Stimulated activated CD4-positive, alpha-beta T cell treated with anti-CD3 and anti-CD28 coated beads, Interleukin-15, amount 100 ng/mL, for 24 hours (primary cell): ENCODE measurements at regions not wholly inside any gene's neighbourhood (a gene's known extent, or its start where the extent isn't known, plus 50 kb on each side); places are given as distances from the start of the nearest gene placed in this dataset.
"Not testable (repeated sequence)": the region's sequence is repeated elsewhere in the genome, so short reads cannot be mapped to it uniquely, and the experiment has no call there.

Source experiments
- DNase-seq: peaks from one replicate; pipeline ENCODE4 v3.0.0-alpha.2; 2020

GRCh38 chr2:90079374-90079773 is 1387.9 kb downstream of the RPIA start:
- no peak for DNase-seq

DNA sequence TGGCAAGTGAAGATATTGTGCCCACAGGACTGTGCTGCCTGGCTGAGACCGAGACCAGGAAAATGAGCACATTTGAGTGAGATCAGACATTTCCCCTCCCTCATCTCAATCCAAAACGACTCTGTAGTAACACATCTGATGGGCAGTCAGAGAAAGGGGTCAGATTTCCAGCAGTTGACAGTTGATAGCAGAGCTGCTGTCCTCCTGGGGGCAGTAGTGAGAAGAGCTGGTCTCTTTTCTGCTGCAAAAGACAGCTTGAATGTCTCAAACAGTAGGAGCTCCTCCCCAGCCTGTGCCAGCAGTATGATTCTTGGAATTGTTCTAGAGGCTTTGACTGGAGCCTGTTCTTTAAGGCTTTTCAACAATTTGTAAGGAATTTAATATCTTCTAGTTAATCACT is 1396.3 kb downstream of the RPIA start:
- DNase-seq, result not testable (repeated sequence)

DNA sequence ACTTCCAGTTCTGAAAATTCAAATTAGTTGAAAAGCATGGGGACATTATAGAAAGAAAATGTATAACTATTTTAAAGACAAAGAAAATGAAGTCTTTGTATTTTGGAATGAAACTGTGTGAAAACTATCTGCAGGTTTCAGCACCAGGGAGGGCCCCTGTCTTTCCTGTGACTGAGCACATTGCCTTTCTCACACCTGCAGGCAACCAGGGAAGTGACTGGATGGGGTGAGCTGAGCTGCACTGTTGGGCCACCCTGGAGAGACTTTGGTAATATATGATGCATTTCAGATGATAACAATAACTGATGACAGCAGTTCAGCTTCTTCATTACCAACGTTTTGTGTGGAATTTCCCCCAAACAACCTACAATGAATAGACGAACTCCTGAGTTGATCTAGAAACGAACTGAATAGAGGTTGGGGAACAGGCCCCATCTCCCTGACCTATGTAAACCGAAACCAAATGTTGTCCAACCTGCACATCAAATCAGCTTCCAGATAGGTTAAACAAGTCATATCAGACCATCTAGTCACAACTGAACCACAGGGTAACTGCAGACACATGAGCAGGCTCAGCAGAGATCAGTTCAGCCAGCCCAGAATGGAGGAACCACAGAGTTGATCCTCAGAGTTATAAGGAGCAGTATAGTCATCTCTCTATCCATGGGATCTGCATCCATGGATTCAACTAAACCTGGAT is 1402.2 kb downstream of the RPIA start:
- DNase-seq, result not testable (repeated sequence)

- not testable (repeated sequence) for DNase-seq
Measured at GRCh38 chr2:90097617-90098016, 1406.1 kb downstream of the RPIA start.

DNA sequence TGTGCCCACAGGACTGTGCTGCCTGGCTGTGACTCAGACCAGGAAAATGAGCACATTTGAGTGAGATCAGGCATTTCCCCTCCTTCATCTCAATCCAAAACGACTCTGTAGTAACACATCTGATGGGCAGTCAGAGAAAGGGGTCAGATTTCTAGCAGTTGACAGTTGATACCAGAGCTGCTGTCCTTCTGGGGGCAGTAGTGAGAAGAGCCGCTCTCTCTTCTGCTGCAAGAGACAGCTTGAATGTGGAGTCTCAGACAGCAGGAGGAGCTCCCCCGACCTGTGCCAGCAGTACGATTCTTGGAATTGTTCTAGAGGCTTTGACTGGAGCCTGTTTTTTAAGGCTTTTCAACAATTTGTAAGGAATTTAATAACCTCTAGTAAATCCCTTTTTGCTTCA is 1413.7 kb downstream of the RPIA start:
- not testable (repeated sequence) for DNase-seq

GRCh38 chr2:90123409-90123808 is 1431.9 kb downstream of the RPIA start:
- DNase-seq, result not testable (repeated sequence)

DNA sequence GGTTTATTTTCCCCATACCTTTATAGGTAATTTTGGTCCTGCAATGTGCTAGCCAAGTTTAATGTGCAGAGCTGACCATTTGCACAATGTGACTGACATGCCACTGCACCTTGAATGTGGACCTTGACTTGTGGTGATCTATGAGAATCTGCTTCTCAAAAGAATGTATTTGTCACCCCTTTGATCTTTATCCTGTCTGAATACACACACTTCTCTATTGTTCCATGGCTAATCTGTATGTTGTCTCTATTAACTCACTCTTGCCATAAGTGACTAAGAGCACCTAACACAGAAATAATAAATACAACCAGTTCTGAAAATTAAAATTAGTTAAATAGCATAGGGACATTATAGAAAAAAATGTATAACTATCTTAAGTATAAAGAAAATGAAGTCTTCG is 1447.6 kb downstream of the RPIA start:
- not testable (repeated sequence) for DNase-seq

- not testable (repeated sequence) for DNase-seq
Measured at GRCh38 chr2:90141558-90141957, 1450.1 kb downstream of the RPIA start.

DNA sequence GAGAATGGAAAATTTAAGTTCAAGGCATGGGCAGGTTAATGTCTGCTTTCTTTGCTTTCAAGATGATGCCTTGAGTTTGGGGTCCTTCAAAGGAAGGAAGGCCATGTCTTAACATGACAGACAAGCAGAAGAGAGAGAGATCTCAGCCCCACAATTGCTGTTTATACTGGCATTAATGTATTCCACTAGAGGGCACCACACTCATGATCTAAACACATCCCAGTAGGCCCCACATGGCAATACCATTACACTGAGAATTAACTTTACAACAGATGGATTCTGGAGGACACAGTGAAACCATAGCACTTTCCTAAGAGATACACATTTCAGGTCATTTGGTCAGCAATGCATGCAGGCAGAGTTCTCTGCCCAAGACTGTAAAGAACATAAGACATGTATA is 1460.3 kb downstream of the RPIA start:
- not testable (repeated sequence) for DNase-seq

DNA sequence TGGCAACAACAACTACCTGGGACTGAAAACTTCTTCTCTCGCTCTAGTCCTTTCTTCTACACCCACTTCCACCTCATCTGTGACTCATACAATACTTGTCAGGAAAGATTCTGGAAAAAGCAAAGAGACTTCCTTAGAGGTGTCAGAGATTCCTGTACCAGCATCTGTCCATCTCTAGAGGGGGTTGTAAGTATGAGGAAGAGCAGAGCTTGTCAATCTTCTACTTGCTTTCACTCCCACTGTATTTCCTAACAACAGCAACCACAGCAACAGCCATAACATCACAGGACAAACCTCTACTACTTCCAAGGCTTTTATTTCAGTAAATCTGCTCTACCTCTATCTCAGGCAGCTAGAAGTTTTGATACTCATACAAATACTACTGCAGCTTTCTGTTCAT is 1479.5 kb downstream of the RPIA start:
- not testable (repeated sequence) for DNase-seq

- DNase-seq, result not testable (repeated sequence)
Measured at GRCh38 chr2:90173081-90173480, 1481.6 kb downstream of the RPIA start.

GRCh38 chr2:90179591-90179990 is 1488.1 kb downstream of the RPIA start:
- DNase-seq, result not testable (repeated sequence)

DNA sequence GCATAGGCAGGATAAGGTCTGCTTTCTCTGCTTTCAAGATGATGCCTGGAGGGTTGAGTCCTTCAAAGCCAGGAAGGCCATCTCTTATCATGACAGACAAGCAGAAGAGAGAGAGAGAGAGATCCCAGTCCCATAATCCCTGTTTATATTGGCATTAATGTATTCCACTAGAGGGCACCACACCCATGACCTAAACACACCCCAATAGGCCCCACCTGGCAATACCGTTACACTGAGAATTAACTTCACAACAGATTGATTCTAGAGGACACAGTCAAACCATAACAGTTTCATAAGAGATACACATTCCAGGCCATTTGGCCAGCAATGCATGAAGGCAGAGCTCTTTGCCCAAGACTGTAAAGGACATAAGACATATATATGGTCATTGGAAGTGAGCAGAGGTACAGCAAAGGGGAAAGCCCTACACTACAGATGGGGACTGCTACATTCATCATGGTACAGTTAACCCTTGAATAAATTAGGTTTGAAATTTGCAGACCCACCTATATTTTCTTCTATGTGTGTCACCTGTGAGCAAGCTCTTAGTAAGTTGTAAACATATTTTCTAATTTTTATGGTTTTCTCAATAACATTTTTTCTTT is 1516.1 kb downstream of the RPIA start:
- no peak for DNase-seq

GRCh38 chr2:90209009-90209408 is 1517.5 kb downstream of the RPIA start:
- no peak for DNase-seq

GRCh38 chr2:90209806-90210205 is 1518.3 kb downstream of the RPIA start:
- DNase-seq, result no peak

DNA sequence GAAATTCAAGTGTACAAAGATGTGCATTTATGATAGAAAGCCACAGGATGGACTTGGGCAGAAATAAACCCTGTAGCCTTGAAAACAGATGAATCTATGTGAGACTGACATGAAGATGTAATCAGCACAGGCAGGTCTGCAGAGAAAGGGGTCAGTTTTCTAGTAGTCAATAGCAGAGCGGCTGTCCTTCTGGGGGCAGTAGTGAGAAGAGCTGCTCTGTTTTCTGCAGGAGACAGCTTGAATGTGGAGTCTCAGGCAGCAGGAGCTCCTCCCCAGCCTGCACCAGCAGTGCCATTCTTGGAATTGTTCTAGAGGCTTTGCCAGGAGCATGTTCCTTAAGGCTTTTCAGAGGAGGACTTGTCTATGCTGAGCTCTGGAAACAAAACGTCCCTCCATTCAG is 1524.4 kb downstream of the RPIA start:
- not testable (repeated sequence) for DNase-seq

- not testable (repeated sequence) for DNase-seq
Measured at GRCh38 chr2:90216801-90217200, 1525.3 kb downstream of the RPIA start.

- not testable (repeated sequence) for DNase-seq
Measured at GRCh38 chr2:90218534-90218933, 1527.1 kb downstream of the RPIA start.

- DNase-seq, result not testable (repeated sequence)
Measured at GRCh38 chr2:90220623-90221299, 1529.3 kb downstream of the RPIA start.

GRCh38 chr2:90221300-90221651 is 1529.8 kb downstream of the RPIA start:
- no peak for DNase-seq

GRCh38 chr2:90224767-90225166 is 1533.3 kb downstream of the RPIA start:
- not testable (repeated sequence) for DNase-seq

GRCh38 chr2:90226465-90227072 is 1535.1 kb downstream of the RPIA start:
- not testable (repeated sequence) for DNase-seq

- not testable (repeated sequence) for DNase-seq
Measured at GRCh38 chr2:90231199-90231598, 1539.7 kb downstream of the RPIA start.

GRCh38 chr2:90235452-90235851 is 1544.0 kb downstream of the RPIA start:
- not testable (repeated sequence) for DNase-seq
